ENCODE measurements at regions not wholly inside any gene's neighbourhood (a gene's known extent, or its start where the extent isn't known, plus 50 kb on each side); places are given as distances from the start of the nearest gene placed in this dataset.

- no peak for DNase-seq (ENCODE audit: low spot score)
Measured at GRCh38 chr10:107342711-107343110, 178.2 kb upstream of the SORCS1 start.

- DNase-seq (ENCODE audit: low spot score), result no peak
Measured at GRCh38 chr10:107341281-107341680, 176.8 kb upstream of the SORCS1 start.

GRCh38 chr10:107340326-107340725 is 175.8 kb upstream of the SORCS1 start:
- DNase-seq (ENCODE audit: low spot score), result no peak

GRCh38 chr10:107336061-107336460 is 171.6 kb upstream of the SORCS1 start:
- no peak for DNase-seq (ENCODE audit: low spot score)

- DNase-seq (ENCODE audit: low spot score), result no peak
Measured at GRCh38 chr10:107317592-107317991, 153.1 kb upstream of the SORCS1 start.

GRCh38 chr10:107303203-107303602 is 138.7 kb upstream of the SORCS1 start:
- DNase-seq (ENCODE audit: low spot score), result no peak

- no peak for DNase-seq (ENCODE audit: low spot score)
Measured at GRCh38 chr10:107299606-107300005, 135.1 kb upstream of the SORCS1 start.

- DNase-seq (ENCODE audit: low spot score), result no peak
Measured at GRCh38 chr10:107284187-107284586, 119.7 kb upstream of the SORCS1 start.

- no peak for DNase-seq (ENCODE audit: low spot score)
Measured at GRCh38 chr10:107280293-107280692, 115.8 kb upstream of the SORCS1 start.

GRCh38 chr10:107277591-107277990 is 113.1 kb upstream of the SORCS1 start:
- no peak for DNase-seq (ENCODE audit: low spot score)

- DNase-seq (ENCODE audit: low spot score), result no peak
Measured at GRCh38 chr10:107275806-107276205, 111.3 kb upstream of the SORCS1 start.

- DNase-seq (ENCODE audit: low spot score), result no peak
Measured at GRCh38 chr10:107269626-107270025, 105.1 kb upstream of the SORCS1 start.

GRCh38 chr10:107264742-107265141 is 100.2 kb upstream of the SORCS1 start:
- DNase-seq (ENCODE audit: low spot score), result no peak

GRCh38 chr10:107244122-107244521 is 79.6 kb upstream of the SORCS1 start:
- no peak for DNase-seq (ENCODE audit: low spot score)

- no peak for DNase-seq (ENCODE audit: low spot score)
Measured at GRCh38 chr10:107238275-107238674, 73.8 kb upstream of the SORCS1 start.

GRCh38 chr10:107232013-107232412 is 67.5 kb upstream of the SORCS1 start:
- no peak for DNase-seq (ENCODE audit: low spot score)

GRCh38 chr10:107230887-107231286 is 66.4 kb upstream of the SORCS1 start:
- no peak for DNase-seq (ENCODE audit: low spot score)

- DNase-seq (ENCODE audit: low spot score), result no peak
Measured at GRCh38 chr10:107215681-107216080, 51.2 kb upstream of the SORCS1 start.

Data from mesenteric fat pad (tissue), 1 donor.